ENCODE measurements at regions not wholly inside any gene's neighbourhood (a gene's known extent, or its start where the extent isn't known, plus 50 kb on each side); places are given as distances from the start of the nearest gene placed in this dataset.
"Not testable (repeated sequence)": the region's sequence is repeated elsewhere in the genome, so short reads cannot be mapped to it uniquely, and the experiment has no call there.

DNA sequence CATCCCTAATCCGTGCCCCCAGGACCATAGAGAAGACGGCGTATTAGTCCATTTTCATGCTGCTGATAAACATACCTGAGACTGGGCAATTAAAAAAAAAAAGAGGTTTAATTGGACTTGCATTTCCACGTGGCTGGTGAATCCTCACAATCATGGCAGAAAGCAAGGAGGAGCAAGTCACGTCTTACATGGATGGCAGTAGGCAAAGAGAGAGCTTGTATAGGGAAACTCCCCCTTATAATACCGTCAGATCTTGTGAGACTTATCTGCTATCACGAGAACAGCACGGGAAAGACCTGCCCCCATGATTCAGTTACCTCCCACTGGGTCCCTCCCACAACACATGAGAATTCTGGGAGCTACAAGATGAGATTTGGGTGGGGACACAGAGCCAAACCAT, 145.8 kb upstream of the G2E3 start:
- in situ Hi-C loops (cut with HindIII; ENCODE audit: low sequenced_read_pairs), result not testable (repeated sequence)

GRCh38 chr14:30417121-30417520, 141.8 kb upstream of the G2E3 start:
- in situ Hi-C loops (cut with HindIII; ENCODE audit: low sequenced_read_pairs), result no loop called here

GRCh38 chr14:30417999-30418398, 141.0 kb upstream of the G2E3 start:
- in situ Hi-C loops (cut with HindIII; ENCODE audit: low sequenced_read_pairs), result no loop called here

DNA sequence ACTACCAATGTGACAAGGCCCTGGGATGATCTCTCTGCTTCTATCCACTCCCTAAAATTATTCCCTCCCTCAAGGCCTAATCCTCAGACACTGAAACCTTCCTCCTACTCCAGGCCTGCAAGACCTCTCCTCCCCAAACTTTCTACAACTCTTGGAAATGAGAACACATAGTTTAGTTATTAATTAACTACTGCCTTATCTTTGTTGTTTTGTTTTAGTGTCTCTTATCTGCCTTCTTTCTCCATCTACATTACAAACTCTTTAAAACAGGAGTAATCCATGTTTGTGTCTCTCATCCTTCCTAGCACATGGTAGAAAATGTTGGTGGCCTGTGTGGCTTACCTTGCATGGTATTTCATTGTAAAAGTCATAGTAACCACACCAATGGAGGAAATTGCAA, 139.9 kb upstream of the G2E3 start:
- in situ Hi-C loops (cut with HindIII; ENCODE audit: low sequenced_read_pairs), result no loop called here

DNA sequence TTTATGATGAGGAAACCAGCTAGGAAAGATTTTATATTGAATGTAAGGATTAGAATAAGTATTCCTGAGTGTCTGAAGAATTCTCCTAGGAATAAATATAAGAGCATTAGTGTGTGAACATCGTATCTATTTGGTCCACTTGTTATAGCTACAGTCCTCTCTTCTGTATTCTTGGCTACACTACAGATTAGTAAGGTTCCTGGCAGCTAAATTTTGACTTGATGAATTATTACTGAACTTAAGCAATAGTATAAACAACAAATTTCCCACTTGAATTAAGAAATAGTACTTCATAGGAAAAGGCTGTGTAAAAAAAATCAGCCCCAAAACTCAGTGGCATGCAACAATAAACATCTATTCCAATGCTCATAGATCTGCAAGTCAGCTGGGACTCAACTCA, 138.4 kb upstream of the G2E3 start:
- in situ Hi-C loops (cut with HindIII; ENCODE audit: low sequenced_read_pairs), result no loop called here

DNA sequence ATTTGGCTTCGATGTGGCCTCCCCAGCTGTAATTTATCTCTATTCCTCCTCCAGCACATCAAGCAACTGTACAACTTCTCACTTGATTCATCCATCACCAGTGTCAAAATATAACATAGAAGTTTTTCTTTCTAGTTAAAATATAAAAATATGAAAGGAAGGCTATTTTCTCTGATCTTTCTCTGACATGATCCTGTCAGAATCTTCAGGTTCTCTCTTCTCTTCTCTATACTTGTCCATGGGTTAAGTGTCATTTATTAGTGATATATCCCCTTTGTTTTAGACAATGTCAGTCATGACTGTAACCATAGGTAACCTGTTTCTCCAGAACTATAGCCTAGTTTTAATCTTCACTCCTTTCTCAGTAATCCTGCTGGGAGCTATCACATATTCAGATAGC, 132.5 kb upstream of the G2E3 start:
- in situ Hi-C loops (cut with HindIII; ENCODE audit: low sequenced_read_pairs), result no loop called here

- in situ Hi-C loops (cut with HindIII; ENCODE audit: low sequenced_read_pairs), result no loop called here
Measured at GRCh38 chr14:30427401-30427800, 131.6 kb upstream of the G2E3 start.

- in situ Hi-C loops (cut with HindIII; ENCODE audit: low sequenced_read_pairs), result no loop called here
Measured at GRCh38 chr14:30427846-30428245, 131.1 kb upstream of the G2E3 start.

- in situ Hi-C loops (cut with HindIII; ENCODE audit: low sequenced_read_pairs), result no loop called here
Measured at GRCh38 chr14:30431552-30431951, 127.4 kb upstream of the G2E3 start.

GRCh38 chr14:30440961-30441360, 118.0 kb upstream of the G2E3 start:
- in situ Hi-C loops (cut with HindIII; ENCODE audit: low sequenced_read_pairs), result no loop called here

GRCh38 chr14:30443368-30444007, 115.5 kb upstream of the G2E3 start:
- in situ Hi-C loops (cut with HindIII; ENCODE audit: low sequenced_read_pairs), result no loop called here

DNA sequence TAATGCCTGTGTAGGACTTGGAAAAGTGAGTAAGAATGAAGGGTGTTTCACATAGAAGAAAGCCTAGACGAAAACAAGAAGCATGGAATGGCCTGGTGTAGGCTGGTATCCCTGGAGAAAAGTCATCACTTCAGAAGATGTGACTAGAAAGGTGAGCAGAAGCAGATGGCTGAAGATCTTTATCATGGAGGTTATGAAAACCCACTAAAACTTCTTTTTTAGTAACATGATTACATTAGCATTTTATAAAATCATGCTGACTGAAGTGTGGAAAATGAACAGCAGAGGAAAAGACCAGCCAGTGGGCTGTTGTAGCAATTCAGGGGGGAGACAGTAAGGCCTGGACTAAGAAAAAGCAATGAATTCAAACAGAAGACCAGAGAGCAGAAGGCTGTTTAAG, 114.5 kb upstream of the G2E3 start:
- in situ Hi-C loops (cut with HindIII; ENCODE audit: low sequenced_read_pairs), result no loop called here

DNA sequence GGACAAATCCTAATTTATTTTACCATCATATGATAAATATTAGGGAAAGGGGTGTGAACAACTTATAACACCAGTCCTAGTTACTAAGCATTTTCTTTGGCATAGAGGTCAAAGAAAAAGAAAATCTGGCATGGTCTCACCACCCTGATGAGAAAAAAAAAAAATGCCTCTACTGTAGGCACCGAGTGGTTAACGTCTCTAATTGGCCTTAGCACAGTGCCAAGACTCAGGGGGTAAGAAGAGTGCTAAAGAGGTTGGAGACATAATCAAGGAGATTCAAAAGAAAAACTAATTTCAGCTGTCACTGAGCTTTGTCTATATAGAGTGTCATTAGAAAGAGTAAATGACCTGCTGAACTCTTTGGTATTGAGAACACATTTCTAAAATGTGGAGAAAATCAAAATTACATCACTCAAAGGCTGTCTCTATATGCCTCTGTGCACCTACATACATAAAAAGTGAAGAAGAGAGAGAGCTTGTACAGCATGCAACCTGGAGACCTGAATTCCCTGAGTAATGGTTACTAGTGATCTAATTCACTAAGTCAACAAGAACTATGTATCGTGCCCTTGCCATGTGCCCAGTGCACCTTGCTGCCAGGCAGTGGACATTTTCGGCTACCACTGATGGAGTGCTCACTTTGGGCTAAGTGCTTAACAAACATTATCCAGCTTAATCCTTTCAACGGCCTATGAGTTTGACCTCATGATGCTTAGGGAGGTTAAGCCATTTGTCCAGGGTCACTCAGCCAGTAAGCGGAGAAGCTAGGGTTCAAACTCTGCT, 113.8 kb upstream of the G2E3 start:
- in situ Hi-C loops (cut with HindIII; ENCODE audit: low sequenced_read_pairs), result no loop called here

GRCh38 chr14:30445852-30446251, 113.1 kb upstream of the G2E3 start:
- in situ Hi-C loops (cut with HindIII; ENCODE audit: low sequenced_read_pairs), result no loop called here

GRCh38 chr14:30450631-30451545, 108.1 kb upstream of the G2E3 start:
- in situ Hi-C loops (cut with HindIII; ENCODE audit: low sequenced_read_pairs), result no loop called here

- in situ Hi-C loops (cut with HindIII; ENCODE audit: low sequenced_read_pairs), result no loop called here
Measured at GRCh38 chr14:30456296-30456695, 102.7 kb upstream of the G2E3 start.

- in situ Hi-C loops (cut with HindIII; ENCODE audit: low sequenced_read_pairs), result no loop called here
Measured at GRCh38 chr14:30462358-30462757, 96.6 kb upstream of the G2E3 start.

GRCh38 chr14:30464481-30464880, 94.5 kb upstream of the G2E3 start:
- in situ Hi-C loops (cut with HindIII; ENCODE audit: low sequenced_read_pairs), result no loop called here

- in situ Hi-C loops (cut with HindIII; ENCODE audit: low sequenced_read_pairs), result no loop called here
Measured at GRCh38 chr14:30468354-30468753, 90.6 kb upstream of the G2E3 start.

DNA sequence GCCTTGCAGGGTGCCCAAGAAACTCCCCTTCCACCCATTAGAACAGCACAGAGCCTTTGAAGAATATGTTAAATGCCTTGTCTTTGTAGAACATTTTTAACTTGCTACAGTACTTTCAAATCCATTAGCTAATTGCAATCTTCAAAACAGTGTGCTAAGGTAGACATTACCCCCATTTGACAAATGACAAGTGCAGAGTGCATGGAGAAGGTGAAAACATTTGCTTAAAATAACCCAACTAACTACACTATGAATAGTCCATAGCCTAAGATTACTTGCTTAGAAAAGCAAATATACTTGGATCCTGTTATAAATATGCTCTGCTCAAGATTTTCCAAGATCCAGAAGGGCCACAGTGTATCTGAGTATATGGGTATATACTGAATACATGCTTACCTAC, 87.0 kb upstream of the G2E3 start:
- in situ Hi-C loops (cut with HindIII; ENCODE audit: low sequenced_read_pairs), result no loop called here

DNA sequence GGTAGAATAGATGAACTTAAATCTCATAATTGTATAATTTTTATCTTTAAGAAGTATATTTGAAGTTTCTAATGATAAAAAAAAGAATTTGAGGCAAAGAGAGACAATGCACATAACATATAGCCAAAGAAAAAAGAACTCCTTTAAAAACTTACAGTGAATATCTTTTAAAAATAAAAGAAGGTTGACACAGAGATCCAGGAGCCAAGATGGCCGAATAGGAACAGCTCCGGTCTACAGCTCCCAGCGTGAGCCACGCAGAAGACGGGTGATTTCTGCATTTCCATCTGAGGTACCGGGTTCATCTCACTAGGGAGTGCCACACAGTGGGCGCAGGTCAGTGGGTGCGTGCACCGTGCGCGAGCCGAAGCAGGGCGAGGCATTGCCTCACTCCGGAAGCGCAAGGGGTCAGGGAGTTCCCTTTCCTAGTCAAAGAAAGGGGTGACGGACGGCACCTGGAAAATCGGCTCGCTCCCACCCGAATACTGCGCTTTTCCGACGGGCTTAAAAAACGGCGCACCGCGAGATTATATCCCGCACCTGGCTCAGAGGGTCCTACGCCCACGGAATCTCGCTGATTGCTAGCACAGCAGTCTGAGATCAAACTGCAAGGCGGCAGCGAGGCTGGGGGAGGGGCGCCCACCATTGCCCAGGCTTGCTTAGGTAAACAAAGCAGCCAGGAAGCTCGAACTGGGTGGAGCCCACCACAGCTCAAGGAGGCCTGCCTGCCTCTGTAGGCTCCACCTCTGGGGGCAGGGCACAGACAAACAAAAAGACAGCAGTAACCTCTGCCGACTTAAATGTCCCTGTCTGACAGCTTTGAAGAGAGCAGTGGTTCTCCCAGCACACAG, 84.9 kb upstream of the G2E3 start:
- in situ Hi-C loops (cut with HindIII; ENCODE audit: low sequenced_read_pairs), result not testable (repeated sequence)
